ENCODE measurements at regions not wholly inside any gene's neighbourhood (a gene's known extent, or its start where the extent isn't known, plus 50 kb on each side); places are given as distances from the start of the nearest gene placed in this dataset.

- DNase-seq: peak; percentile 69
- Histone ChIP-seq H3K9ac (ENCODE audit: low read length) (no peak overlapping the region), H3K14ac (ENCODE audit: low read length in 2 of 2) (no peak overlapping the region), H3K9me3 (ENCODE audit: control insufficient read depth, low read length) (no peaks in the 10 kb centered on the region), H2BK12ac (ENCODE audit: low read length in 2 of 2) (no peak overlapping the region), H3K4me1 (ENCODE audit: control insufficient read depth, insufficient read depth, low read depth, low read length) (peaks cover 4% of the 10 kb centered on the region), H3K4me2 (ENCODE audit: low read length, poor library complexity, severe bottlenecking) (no peak overlapping the region), H2AK5ac (ENCODE audit: low read length, severe bottlenecking) (no peak overlapping the region), H2BK120ac (ENCODE audit: low read depth, low read length) (no peak overlapping the region), H2BK5ac (ENCODE audit: low read depth, low read length, poor library complexity, severe bottlenecking) (no peak overlapping the region), H3K27me3 (ENCODE audit: control insufficient read depth in 1 of 2, insufficient read depth in 1 of 2, low read length in 2 of 2) (no peaks in the 10 kb centered on the region), H3K23ac (ENCODE audit: low read length in 2 of 2) (no peak overlapping the region), H3K36me3 (ENCODE audit: control insufficient read depth in 1 of 2, insufficient read depth in 2 of 2, low read depth in 1 of 2, low read length in 2 of 2) (no peaks in the 10 kb centered on the region), H2AFZ (ENCODE audit: low read depth, low read length) (no peak overlapping the region), H3K18ac (ENCODE audit: low read depth in 1 of 2, low read length in 2 of 2) (no peak overlapping the region), H3K79me1 (replicated peaks; ENCODE audit: low read length, poor library complexity, severe bottlenecking) (no peaks in the 10 kb centered on the region), H4K91ac (ENCODE audit: low read length) (no peak overlapping the region), H2BK15ac (ENCODE audit: low read depth, poor library complexity, severe bottlenecking) (no peak overlapping the region), H3K27ac (ENCODE audit: low read length, poor library complexity, severe bottlenecking) (no peak overlapping the region), H4K8ac (ENCODE audit: low read length) (no peak overlapping the region), H3K4ac (ENCODE audit: low read depth in 1 of 2, low read length in 2 of 2) (no peak overlapping the region), H3K4me3 (ENCODE audit: insufficient read depth in 1 of 2, low read depth in 1 of 2, low read length in 2 of 2) (no peak overlapping the region)
- WGBS: 73% methylated on average over 2 of the region's 3 CpGs
Observed at GRCh38 chr1:224054611-224055010, 59.3 kb upstream of the FBXO28 start.

- no peak overlapping the region for H3K4me2 ChIP-seq (ENCODE audit: low read length, poor library complexity, severe bottlenecking)
- H2BK15ac ChIP-seq (ENCODE audit: low read depth, poor library complexity, severe bottlenecking): no peak overlapping the region
- no peak overlapping the region for H2BK5ac ChIP-seq (ENCODE audit: low read depth, low read length, poor library complexity, severe bottlenecking)
- no peaks in the 10 kb centered on the region for H3K36me3 ChIP-seq (ENCODE audit: control insufficient read depth in 1 of 2, insufficient read depth in 2 of 2, low read depth in 1 of 2, low read length in 2 of 2)
- no peak overlapping the region for H3K23ac ChIP-seq (ENCODE audit: low read length in 2 of 2)
- no peak overlapping the region for H3K4ac ChIP-seq (ENCODE audit: low read depth in 1 of 2, low read length in 2 of 2)
- no peak overlapping the region for H2AK5ac ChIP-seq (ENCODE audit: low read length, severe bottlenecking)
- H3K79me1 ChIP-seq (replicated peaks; ENCODE audit: low read length, poor library complexity, severe bottlenecking): no peaks in the 10 kb centered on the region
- no peak overlapping the region for H2BK120ac ChIP-seq (ENCODE audit: low read depth, low read length)
- H2AFZ ChIP-seq (ENCODE audit: low read depth, low read length): no peak overlapping the region
- no peak overlapping the region for H3K14ac ChIP-seq (ENCODE audit: low read length in 2 of 2)
- DNase-seq: peak; percentile 16
- no peak overlapping the region for H3K9ac ChIP-seq (ENCODE audit: low read length)
- no peaks in the 10 kb centered on the region for H3K9me3 ChIP-seq (ENCODE audit: control insufficient read depth, low read length)
- H3K27ac ChIP-seq (ENCODE audit: low read length, poor library complexity, severe bottlenecking): no peak overlapping the region
- H4K91ac ChIP-seq (ENCODE audit: low read length): no peak overlapping the region
- no peaks in the 10 kb centered on the region for H3K27me3 ChIP-seq (ENCODE audit: control insufficient read depth in 1 of 2, insufficient read depth in 1 of 2, low read length in 2 of 2)
- H4K8ac ChIP-seq (ENCODE audit: low read length): no peak overlapping the region
- WGBS: 65% methylated on average over 2 of the region's 2 CpGs
- no peak overlapping the region for H3K18ac ChIP-seq (ENCODE audit: low read depth in 1 of 2, low read length in 2 of 2)
- H3K4me1 ChIP-seq (ENCODE audit: control insufficient read depth, insufficient read depth, low read depth, low read length): peaks cover 4% of the 10 kb centered on the region
- H3K4me3 ChIP-seq (ENCODE audit: insufficient read depth in 1 of 2, low read depth in 1 of 2, low read length in 2 of 2): no peak overlapping the region
- H2BK12ac ChIP-seq (ENCODE audit: low read length in 2 of 2): no peak overlapping the region
Observed at GRCh38 chr1:224054012-224054411, 59.9 kb upstream of the FBXO28 start.

GRCh38 chr1:224053456-224053855, 60.5 kb upstream of the FBXO28 start:
- Histone ChIP-seq H2BK120ac (ENCODE audit: low read depth, low read length) (no peak overlapping the region), H2BK12ac (ENCODE audit: low read length in 2 of 2) (no peak overlapping the region), H3K14ac (ENCODE audit: low read length in 2 of 2) (no peak overlapping the region), H3K36me3 (ENCODE audit: control insufficient read depth in 1 of 2, insufficient read depth in 2 of 2, low read depth in 1 of 2, low read length in 2 of 2) (no peaks in the 10 kb centered on the region), H2BK5ac (ENCODE audit: low read depth, low read length, poor library complexity, severe bottlenecking) (no peak overlapping the region), H3K4me1 (ENCODE audit: control insufficient read depth, insufficient read depth, low read depth, low read length) (peaks cover 4% of the 10 kb centered on the region), H4K8ac (ENCODE audit: low read length) (no peak overlapping the region), H3K27ac (ENCODE audit: low read length, poor library complexity, severe bottlenecking) (no peak overlapping the region), H4K91ac (ENCODE audit: low read length) (no peak overlapping the region), H2AK5ac (ENCODE audit: low read length, severe bottlenecking) (no peak overlapping the region), H3K18ac (ENCODE audit: low read depth in 1 of 2, low read length in 2 of 2) (no peak overlapping the region), H2AFZ (ENCODE audit: low read depth, low read length) (no peak overlapping the region), H3K9me3 (ENCODE audit: control insufficient read depth, low read length) (no peaks in the 10 kb centered on the region), H3K4ac (ENCODE audit: low read depth in 1 of 2, low read length in 2 of 2) (no peak overlapping the region), H3K9ac (ENCODE audit: low read length) (no peak overlapping the region), H2BK15ac (ENCODE audit: low read depth, poor library complexity, severe bottlenecking) (no peak overlapping the region), H3K4me2 (ENCODE audit: low read length, poor library complexity, severe bottlenecking) (no peak overlapping the region), H3K23ac (ENCODE audit: low read length in 2 of 2) (no peak overlapping the region), H3K4me3 (ENCODE audit: insufficient read depth in 1 of 2, low read depth in 1 of 2, low read length in 2 of 2) (no peak overlapping the region), H3K79me1 (replicated peaks; ENCODE audit: low read length, poor library complexity, severe bottlenecking) (no peaks in the 10 kb centered on the region), H3K27me3 (ENCODE audit: control insufficient read depth in 1 of 2, insufficient read depth in 1 of 2, low read length in 2 of 2) (no peaks in the 10 kb centered on the region)
- WGBS: 73% methylated on average over 4 of the region's 5 CpGs
- no peak for DNase-seq

GRCh38 chr1:224052772-224053171, 61.1 kb upstream of the FBXO28 start:
- Histone ChIP-seq H2AK5ac (ENCODE audit: low read length, severe bottlenecking) (no peak overlapping the region), H3K27me3 (ENCODE audit: control insufficient read depth in 1 of 2, insufficient read depth in 1 of 2, low read length in 2 of 2) (no peaks in the 10 kb centered on the region), H2BK15ac (ENCODE audit: low read depth, poor library complexity, severe bottlenecking) (no peak overlapping the region), H3K4me2 (ENCODE audit: low read length, poor library complexity, severe bottlenecking) (no peak overlapping the region), H3K9ac (ENCODE audit: low read length) (no peak overlapping the region), H3K79me1 (replicated peaks; ENCODE audit: low read length, poor library complexity, severe bottlenecking) (no peaks in the 10 kb centered on the region), H4K91ac (ENCODE audit: low read length) (no peak overlapping the region), H3K4me3 (ENCODE audit: insufficient read depth in 1 of 2, low read depth in 1 of 2, low read length in 2 of 2) (no peak overlapping the region), H2BK5ac (ENCODE audit: low read depth, low read length, poor library complexity, severe bottlenecking) (no peak overlapping the region), H2BK120ac (ENCODE audit: low read depth, low read length) (no peak overlapping the region), H3K9me3 (ENCODE audit: control insufficient read depth, low read length) (no peaks in the 10 kb centered on the region), H4K8ac (ENCODE audit: low read length) (no peak overlapping the region), H2BK12ac (ENCODE audit: low read length in 2 of 2) (peak overlapping the region in 1 of 2 experiments; percentile 1), H3K4ac (ENCODE audit: low read depth in 1 of 2, low read length in 2 of 2) (no peak overlapping the region), H3K23ac (ENCODE audit: low read length in 2 of 2) (no peak overlapping the region), H3K14ac (ENCODE audit: low read length in 2 of 2) (no peak overlapping the region), H3K4me1 (ENCODE audit: control insufficient read depth, insufficient read depth, low read depth, low read length) (peaks cover 4% of the 10 kb centered on the region), H3K36me3 (ENCODE audit: control insufficient read depth in 1 of 2, insufficient read depth in 2 of 2, low read depth in 1 of 2, low read length in 2 of 2) (no peaks in the 10 kb centered on the region), H3K18ac (ENCODE audit: low read depth in 1 of 2, low read length in 2 of 2) (no peak overlapping the region), H3K27ac (ENCODE audit: low read length, poor library complexity, severe bottlenecking) (peak overlapping the region; percentile 39), H2AFZ (ENCODE audit: low read depth, low read length) (no peak overlapping the region)
- WGBS: 13% methylated on average over 1 of the region's 3 CpGs
- peak; percentile 16 for DNase-seq

Measured in mesenchymal stem cell (in vitro differentiated cells and primary cell).